Posterior vena cava (tissue), 2 donors: ENCODE measurements at regions not wholly inside any gene's neighbourhood (a gene's known extent, or its start where the extent isn't known, plus 50 kb on each side); places are given as distances from the start of the nearest gene placed in this dataset.
"Not testable (repeated sequence)": the region's sequence is repeated elsewhere in the genome, so short reads cannot be mapped to it uniquely, and the experiment has no call there.

Experiments used
- DNase-seq: peaks from one replicate; pipeline ENCODE4 v3.0.0-alpha.2; 2020; ENCODE audit warnings: low spot score
- intact Hi-C, 2 donors: fragments of 100-400 bp; cut with DNase I; formaldehyde crosslinking; loops; one replicate each; pipeline versions ENCODE4 v1.14.1 to v1.14.2; 2022 to 2023
- donor health status: DM: yes; HTN: yes; CAD: no.
- donor health status: DM: yes; HTN: yes; CAD: no.

- DNase-seq, result peak; percentile 93
- intact Hi-C loops, result loop anchor here in 1 of 2 donors (10.0 kb wide), 2 partner anchors 338 to 528 kb away; no protein-coding TSS in a partner anchor
Measured at GRCh38 chr7:82572195-82572880, 128.8 kb upstream of the CACNA2D1 start.

- DNase-seq, result not testable (repeated sequence)
- intact Hi-C loops, result loop anchor here in 1 of 2 donors (10.0 kb wide), 2 partner anchors 336 to 526 kb away; no protein-coding TSS in a partner anchor
Measured at GRCh38 chr7:82571047-82571446, 127.5 kb upstream of the CACNA2D1 start.

GRCh38 chr7:82567841-82568240, 124.3 kb upstream of the CACNA2D1 start:
- intact Hi-C loops, result no loop called here

DNA sequence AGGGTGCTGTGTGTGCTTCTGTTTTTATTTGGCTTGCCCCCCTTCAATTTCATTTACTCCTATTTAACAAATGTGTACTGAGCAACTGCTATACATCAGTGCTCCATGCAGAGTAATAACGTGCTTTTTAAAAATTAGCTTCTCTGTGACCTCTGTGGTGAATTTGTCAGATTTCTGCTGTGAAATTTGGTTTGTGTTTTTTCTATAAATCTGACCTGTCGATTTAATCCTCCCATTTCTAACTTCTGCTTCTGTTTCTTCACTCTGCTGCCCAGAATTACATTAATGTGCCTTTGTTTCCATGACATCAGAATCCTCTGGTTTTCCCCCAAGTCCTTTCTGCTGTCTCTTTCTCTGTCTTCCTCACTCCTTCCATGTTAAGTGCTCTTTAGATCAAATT, 123.8 kb upstream of the CACNA2D1 start:
- no peak for DNase-seq
- intact Hi-C loops, result no loop called here

More at GRCh38 chr7:82567841-82568240, 124.3 kb upstream of the CACNA2D1 start:
- no peak for DNase-seq

DNA sequence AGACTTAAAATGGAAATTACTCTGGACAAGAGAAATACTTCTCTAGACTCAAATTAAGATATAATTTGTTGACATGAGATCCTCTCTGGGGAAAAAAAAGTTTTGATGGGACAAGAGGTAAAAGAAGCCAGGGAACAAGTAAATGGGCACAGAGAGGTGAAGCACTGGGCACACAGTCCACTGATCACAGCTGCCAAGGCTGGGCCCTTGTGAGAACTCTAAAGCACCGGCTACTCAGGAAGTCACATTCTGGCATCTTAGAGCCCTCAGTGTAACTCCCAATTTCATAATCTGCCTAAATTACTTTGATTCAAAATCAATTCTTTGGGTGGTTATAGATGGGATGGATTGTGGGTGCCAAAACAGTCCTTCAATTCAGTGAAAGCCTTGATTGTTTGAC, 123.2 kb upstream of the CACNA2D1 start:
- intact Hi-C loops, result no loop called here
- DNase-seq, result no peak

DNA sequence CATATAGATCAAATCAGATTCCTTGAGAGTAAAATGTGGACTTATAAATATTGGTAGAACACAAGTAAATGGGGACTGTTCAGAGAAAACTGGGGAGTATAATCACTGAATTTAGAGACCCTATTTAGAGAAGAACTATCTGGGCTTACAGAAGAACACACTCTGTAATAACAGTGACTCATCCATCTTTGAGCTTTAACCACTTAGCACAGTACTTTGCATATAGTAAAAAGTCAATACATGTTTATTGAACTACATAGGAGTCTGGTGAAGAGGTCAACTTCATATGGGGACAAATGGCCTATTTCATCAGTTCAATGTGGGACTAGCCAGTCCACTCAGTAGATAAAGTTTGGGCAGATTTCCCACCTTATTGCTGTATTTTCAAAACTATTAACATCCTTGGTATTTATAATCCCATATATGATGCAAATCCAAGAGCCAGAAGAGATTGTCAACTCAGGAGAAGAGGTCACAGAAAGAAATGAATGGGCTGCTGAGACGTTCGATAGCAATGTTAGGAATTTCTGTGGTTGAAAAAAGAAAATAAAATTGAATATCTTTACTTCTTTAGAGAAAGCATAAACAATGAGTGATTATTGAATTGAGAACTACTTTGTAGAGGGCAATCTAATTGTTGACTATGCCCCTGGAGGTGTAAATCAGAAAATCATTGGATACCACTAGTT, 119.3 kb upstream of the CACNA2D1 start:
- DNase-seq, result no peak
- intact Hi-C loops, result no loop called here

DNA sequence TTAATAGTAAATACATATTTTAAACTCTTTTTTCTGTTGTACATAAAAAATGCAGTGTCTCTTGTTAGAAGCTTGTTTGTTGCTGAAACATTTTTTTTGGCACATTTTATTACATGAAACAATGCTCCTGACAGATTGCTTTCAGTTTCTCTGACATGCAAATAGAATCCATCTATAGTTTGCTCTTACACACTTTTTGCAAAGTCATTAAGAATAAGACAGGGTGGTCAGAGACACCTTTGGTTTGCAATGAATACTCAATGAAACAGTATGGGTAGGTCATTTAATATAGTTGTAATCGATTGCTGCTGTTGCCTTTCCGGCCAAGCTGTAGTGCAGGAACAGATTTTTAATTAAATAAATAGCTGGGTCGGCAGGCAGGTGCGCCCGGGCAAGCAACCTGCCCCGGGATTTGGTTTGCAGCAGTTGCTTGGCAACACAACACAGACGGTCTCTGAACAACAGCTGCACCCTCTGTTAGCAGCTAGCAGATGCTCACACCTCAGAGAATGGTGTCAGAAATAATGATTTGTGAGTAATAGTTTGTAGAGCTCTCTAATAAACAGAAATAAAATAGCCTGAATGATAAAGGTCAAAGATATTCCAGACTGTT, 115.7 kb upstream of the CACNA2D1 start:
- DNase-seq, result no peak

DNA sequence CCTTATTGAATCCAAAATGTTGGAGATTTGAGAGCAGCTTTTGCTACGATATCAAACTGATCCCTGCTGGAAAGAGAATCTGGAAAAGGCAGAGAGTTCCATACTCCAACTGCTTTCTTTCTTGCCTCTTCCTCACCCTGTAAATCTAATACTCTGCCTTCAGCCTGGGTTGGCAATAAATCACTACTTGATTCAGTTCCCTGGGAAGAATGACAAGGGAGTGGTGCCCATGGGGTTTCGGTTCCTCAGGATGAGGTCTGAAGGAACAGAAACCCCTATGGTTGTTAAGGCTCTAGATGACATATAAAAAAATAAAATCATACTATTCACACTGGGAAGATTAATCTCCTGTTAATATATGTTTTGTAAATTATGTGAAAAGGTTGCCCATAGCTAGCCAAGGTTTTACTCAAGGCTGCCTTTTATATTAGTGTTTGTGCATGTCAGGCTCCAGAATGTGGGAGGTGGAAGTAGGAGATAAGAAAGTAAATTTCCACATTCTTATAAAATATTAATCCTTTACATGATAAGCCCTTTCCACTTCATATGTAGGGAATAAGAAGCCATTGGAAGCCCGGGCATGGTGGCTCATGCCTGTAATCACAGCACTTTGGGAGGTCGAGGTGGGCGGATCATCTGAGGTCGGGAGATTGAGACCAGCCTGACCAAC, 106.2 kb upstream of the CACNA2D1 start:
- no peak for DNase-seq
- intact Hi-C loops, result no loop called here

More for the DNA sequence above, 115.7 kb upstream of the CACNA2D1 start:
- intact Hi-C loops, result no loop called here

GRCh38 chr7:82548141-82548688, 104.6 kb upstream of the CACNA2D1 start:
- no peak for DNase-seq
- intact Hi-C loops, result no loop called here

GRCh38 chr7:82542665-82543064, 99.1 kb upstream of the CACNA2D1 start:
- no peak for DNase-seq
- intact Hi-C loops, result no loop called here

DNA sequence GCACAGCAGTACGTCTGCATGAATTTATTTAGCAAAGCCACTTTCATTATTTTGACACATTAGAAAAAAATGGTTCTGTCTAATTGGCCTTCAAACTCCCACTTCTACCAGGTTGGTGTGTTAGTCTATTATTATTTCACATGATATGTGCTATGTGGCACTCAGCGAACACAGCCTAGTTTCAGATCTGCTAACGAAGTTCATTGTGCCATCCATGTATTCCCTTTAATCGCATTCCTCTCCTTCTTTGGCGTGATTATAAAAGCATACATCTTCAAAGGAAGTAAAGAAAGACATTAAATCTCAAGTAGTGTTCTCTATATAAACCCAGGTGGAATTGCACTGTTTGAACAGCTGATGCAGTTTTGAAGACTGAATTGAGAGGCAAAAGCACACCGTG, 96.4 kb upstream of the CACNA2D1 start:
- intact Hi-C loops, result no loop called here

GRCh38 chr7:82534684-82535083, 91.1 kb upstream of the CACNA2D1 start:
- intact Hi-C loops, result no loop called here
- no peak for DNase-seq

More for the DNA sequence above, 96.4 kb upstream of the CACNA2D1 start:
- no peak for DNase-seq

- no peak for DNase-seq
- intact Hi-C loops, result no loop called here
Measured at GRCh38 chr7:82530361-82530760, 86.8 kb upstream of the CACNA2D1 start.

- intact Hi-C loops, result no loop called here
Measured at GRCh38 chr7:82528577-82529310, 85.2 kb upstream of the CACNA2D1 start.

DNA sequence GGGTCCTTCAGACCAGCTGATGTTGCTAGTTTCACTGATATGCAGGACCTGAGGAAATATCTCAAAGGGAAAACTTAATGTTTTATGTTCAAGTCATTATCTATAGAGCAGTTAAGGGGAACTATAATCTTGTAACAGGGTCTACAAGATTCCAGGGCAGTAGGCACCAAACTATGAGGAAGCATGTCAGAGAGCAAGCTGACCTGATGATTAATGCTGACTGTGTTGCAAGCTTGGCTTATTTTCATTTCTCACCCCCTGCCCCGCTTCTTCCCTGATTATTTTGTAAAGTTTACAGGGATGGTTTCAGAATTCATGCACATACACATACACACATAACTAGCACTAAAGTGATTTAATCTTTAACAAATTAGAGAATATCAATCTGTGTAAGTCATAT, 84.3 kb upstream of the CACNA2D1 start:
- intact Hi-C loops, result no loop called here
- no peak for DNase-seq

More at GRCh38 chr7:82528577-82529310, 85.2 kb upstream of the CACNA2D1 start:
- no peak for DNase-seq

- no peak for DNase-seq
- intact Hi-C loops, result no loop called here
Measured at GRCh38 chr7:82521906-82522445, 78.4 kb upstream of the CACNA2D1 start.

DNA sequence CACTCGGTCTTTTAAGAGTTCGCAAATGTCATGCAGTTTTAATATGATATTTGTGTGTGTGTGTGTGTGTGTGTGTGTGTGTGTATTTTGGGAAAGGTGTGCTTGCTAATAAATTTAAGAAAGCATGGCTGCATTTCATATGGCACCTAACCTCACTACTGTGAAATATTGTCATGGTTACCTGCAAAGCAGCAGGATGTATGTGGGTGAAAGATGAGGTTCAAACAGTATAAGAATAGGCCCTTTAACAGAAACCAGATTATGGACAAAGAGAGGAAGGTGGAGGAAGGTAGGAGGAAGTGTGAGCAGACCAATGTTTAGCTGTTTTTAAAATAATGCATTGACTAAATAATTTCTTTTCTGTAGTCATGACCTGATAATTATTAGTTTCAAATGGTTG, 73.5 kb upstream of the CACNA2D1 start:
- intact Hi-C loops, result no loop called here
- no peak for DNase-seq

DNA sequence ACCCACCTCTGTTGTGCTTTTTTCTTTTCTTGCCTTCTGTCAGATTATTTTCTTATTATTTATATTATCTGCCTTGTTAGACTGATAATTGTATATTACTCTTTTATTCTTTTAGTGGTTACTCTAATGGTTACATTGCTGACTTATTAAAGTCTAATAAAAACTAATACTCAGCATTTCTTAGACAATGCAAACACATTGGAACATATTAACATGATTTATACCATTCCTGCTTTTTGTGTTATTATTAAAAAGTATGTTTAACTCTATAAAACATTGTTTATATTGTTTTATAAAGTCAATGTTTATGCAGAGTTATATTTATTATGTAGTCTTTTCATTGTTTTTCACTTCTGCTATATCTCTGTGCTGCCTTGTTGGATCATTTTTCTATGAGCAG, 68.0 kb upstream of the CACNA2D1 start:
- no peak for DNase-seq
- intact Hi-C loops, result no loop called here
